Activated naive CD8-positive, alpha-beta T cell treated with anti-CD3 and anti-CD28 coated beads for 36 hours (primary cell): ENCODE measurements at regions not wholly inside any gene's neighbourhood (a gene's known extent, or its start where the extent isn't known, plus 50 kb on each side); places are given as distances from the start of the nearest gene placed in this dataset.

Experiments
- DNase-seq: peaks from one replicate; pipeline ENCODE4 v3.0.0; 2021
- H3K27ac Mint-ChIP-seq: one replicate; pipeline ENCODE4 v1.8.0; 2022; ENCODE audit warnings: mild to moderate bottlenecking, moderate library complexity, mixed read lengths
- H3K27me3 Mint-ChIP-seq: one replicate; pipeline ENCODE4 v1.8.0; 2022; ENCODE audit warnings: mild to moderate bottlenecking, mixed read lengths
- H3K36me3 Mint-ChIP-seq: one replicate; pipeline ENCODE4 v1.8.0; 2021; ENCODE audit warnings: mild to moderate bottlenecking, mixed read lengths
- H3K4me1 Mint-ChIP-seq: one replicate; pipeline ENCODE4 v1.8.0; 2021; ENCODE audit warnings: mixed read lengths
- H3K4me3 Mint-ChIP-seq: one replicate; pipeline ENCODE4 v1.8.0; 2022; ENCODE audit warnings: mild to moderate bottlenecking, moderate library complexity, mixed read lengths
- H3K9me3 Mint-ChIP-seq: one replicate; pipeline ENCODE4 v1.8.0; 2022; ENCODE audit warnings: mixed read lengths

GRCh38 chr20:22008456-22008855 is 303.0 kb downstream of the PAX1 start:
- no peak overlapping the region for H3K4me3 Mint-ChIP-seq
- H3K27ac Mint-ChIP-seq, result no peak overlapping the region
- H3K36me3 Mint-ChIP-seq, result no peaks in the 10 kb centered on the region
- H3K9me3 Mint-ChIP-seq, result peaks cover 6% of the 10 kb centered on the region
- DNase-seq, result no peak
- H3K27me3 Mint-ChIP-seq, result no peaks in the 10 kb centered on the region
- H3K4me1 Mint-ChIP-seq, result no peaks in the 10 kb centered on the region

- Mint-ChIP-seq H3K9me3 (peaks cover 6% of the 10 kb centered on the region), H3K4me1 (no peaks in the 10 kb centered on the region), H3K36me3 (no peaks in the 10 kb centered on the region), H3K27ac (no peak overlapping the region), H3K4me3 (no peak overlapping the region), H3K27me3 (no peaks in the 10 kb centered on the region)
- DNase-seq, result no peak
Observed at GRCh38 chr20:22006306-22006705, 300.8 kb downstream of the PAX1 start.

- no peaks in the 10 kb centered on the region for H3K36me3 Mint-ChIP-seq
- H3K27me3 Mint-ChIP-seq, result no peaks in the 10 kb centered on the region
Observed at GRCh38 chr20:22005535-22005934, 300.1 kb downstream of the PAX1 start.

GRCh38 chr20:22004946-22005345 is 299.5 kb downstream of the PAX1 start:
- H3K4me1 Mint-ChIP-seq, result no peaks in the 10 kb centered on the region
- no peaks in the 10 kb centered on the region for H3K36me3 Mint-ChIP-seq
- H3K9me3 Mint-ChIP-seq, result peaks cover 2% of the 10 kb centered on the region
- H3K27ac Mint-ChIP-seq, result no peak overlapping the region
- no peaks in the 10 kb centered on the region for H3K27me3 Mint-ChIP-seq
- no peak for DNase-seq
- H3K4me3 Mint-ChIP-seq, result no peak overlapping the region

More at GRCh38 chr20:22005535-22005934, 300.1 kb downstream of the PAX1 start:
- Mint-ChIP-seq H3K4me3 (no peak overlapping the region), H3K27ac (no peak overlapping the region), H3K4me1 (no peaks in the 10 kb centered on the region), H3K9me3 (peaks cover 2% of the 10 kb centered on the region)
- DNase-seq, result no peak

- no peak overlapping the region for H3K27ac Mint-ChIP-seq
- peaks cover 3% of the 10 kb centered on the region for H3K9me3 Mint-ChIP-seq
- no peak for DNase-seq
- H3K4me3 Mint-ChIP-seq, result no peak overlapping the region
- H3K27me3 Mint-ChIP-seq, result no peaks in the 10 kb centered on the region
- no peaks in the 10 kb centered on the region for H3K36me3 Mint-ChIP-seq
- H3K4me1 Mint-ChIP-seq, result no peaks in the 10 kb centered on the region
Observed at GRCh38 chr20:22003680-22004079, 298.2 kb downstream of the PAX1 start.

GRCh38 chr20:22001886-22002285 is 296.4 kb downstream of the PAX1 start:
- Mint-ChIP-seq H3K4me3 (no peak overlapping the region), H3K36me3 (no peaks in the 10 kb centered on the region), H3K4me1 (no peaks in the 10 kb centered on the region), H3K9me3 (peaks cover 4% of the 10 kb centered on the region), H3K27ac (no peak overlapping the region), H3K27me3 (no peaks in the 10 kb centered on the region)
- no peak for DNase-seq

- Mint-ChIP-seq H3K36me3 (no peaks in the 10 kb centered on the region), H3K4me3 (no peak overlapping the region), H3K27ac (no peak overlapping the region)
Observed at GRCh38 chr20:21995461-21995860, 290.0 kb downstream of the PAX1 start.

GRCh38 chr20:21994203-21994602 is 288.7 kb downstream of the PAX1 start:
- no peaks in the 10 kb centered on the region for H3K4me1 Mint-ChIP-seq

More at GRCh38 chr20:21995461-21995860, 290.0 kb downstream of the PAX1 start:
- Mint-ChIP-seq H3K27me3 (no peaks in the 10 kb centered on the region), H3K9me3 (peaks cover 8% of the 10 kb centered on the region), H3K4me1 (no peaks in the 10 kb centered on the region)
- DNase-seq, result no peak

GRCh38 chr20:21982559-21982958 is 277.1 kb downstream of the PAX1 start:
- H3K27ac Mint-ChIP-seq, result no peak overlapping the region
- H3K36me3 Mint-ChIP-seq, result no peaks in the 10 kb centered on the region
- no peaks in the 10 kb centered on the region for H3K27me3 Mint-ChIP-seq
- H3K4me1 Mint-ChIP-seq, result no peaks in the 10 kb centered on the region
- H3K9me3 Mint-ChIP-seq, result no peaks in the 10 kb centered on the region
- H3K4me3 Mint-ChIP-seq, result no peak overlapping the region
- no peak for DNase-seq

More at GRCh38 chr20:21994203-21994602, 288.7 kb downstream of the PAX1 start:
- DNase-seq, result no peak
- Mint-ChIP-seq H3K9me3 (peaks cover 7% of the 10 kb centered on the region), H3K27ac (no peak overlapping the region), H3K27me3 (no peaks in the 10 kb centered on the region), H3K36me3 (no peaks in the 10 kb centered on the region), H3K4me3 (no peak overlapping the region)

GRCh38 chr20:21981597-21982344 is 276.3 kb downstream of the PAX1 start:
- Mint-ChIP-seq H3K4me3 (no peak overlapping the region), H3K4me1 (no peaks in the 10 kb centered on the region), H3K9me3 (peaks cover 1% of the 10 kb centered on the region), H3K27me3 (no peaks in the 10 kb centered on the region), H3K36me3 (no peaks in the 10 kb centered on the region), H3K27ac (no peak overlapping the region)
- no peak for DNase-seq

- Mint-ChIP-seq H3K4me1 (no peaks in the 10 kb centered on the region), H3K27me3 (no peaks in the 10 kb centered on the region), H3K36me3 (no peaks in the 10 kb centered on the region), H3K9me3 (peaks cover 2% of the 10 kb centered on the region), H3K27ac (no peak overlapping the region), H3K4me3 (no peak overlapping the region)
- DNase-seq, result no peak
Observed at GRCh38 chr20:21981179-21981578, 275.7 kb downstream of the PAX1 start.

- no peak overlapping the region for H3K4me3 Mint-ChIP-seq
- no peak for DNase-seq
- H3K4me1 Mint-ChIP-seq, result no peaks in the 10 kb centered on the region
- no peaks in the 10 kb centered on the region for H3K36me3 Mint-ChIP-seq
- H3K27me3 Mint-ChIP-seq, result no peaks in the 10 kb centered on the region
- H3K9me3 Mint-ChIP-seq, result peaks cover 9% of the 10 kb centered on the region
- H3K27ac Mint-ChIP-seq, result no peak overlapping the region
Observed at GRCh38 chr20:21971436-21971835, 266.0 kb downstream of the PAX1 start.

- no peaks in the 10 kb centered on the region for H3K9me3 Mint-ChIP-seq
- H3K4me3 Mint-ChIP-seq, result no peak overlapping the region
- H3K36me3 Mint-ChIP-seq, result no peaks in the 10 kb centered on the region
- no peaks in the 10 kb centered on the region for H3K4me1 Mint-ChIP-seq
- no peaks in the 10 kb centered on the region for H3K27me3 Mint-ChIP-seq
- H3K27ac Mint-ChIP-seq, result no peak overlapping the region
- DNase-seq, result no peak
Observed at GRCh38 chr20:21968486-21968885, 263.0 kb downstream of the PAX1 start.

GRCh38 chr20:21967481-21967880 is 262.0 kb downstream of the PAX1 start:
- H3K27ac Mint-ChIP-seq, result no peak overlapping the region
- H3K36me3 Mint-ChIP-seq, result no peaks in the 10 kb centered on the region
- peaks cover 2% of the 10 kb centered on the region for H3K9me3 Mint-ChIP-seq
- DNase-seq, result no peak
- H3K27me3 Mint-ChIP-seq, result no peaks in the 10 kb centered on the region
- H3K4me1 Mint-ChIP-seq, result no peaks in the 10 kb centered on the region
- H3K4me3 Mint-ChIP-seq, result no peak overlapping the region

- Mint-ChIP-seq H3K27me3 (no peaks in the 10 kb centered on the region), H3K4me3 (no peak overlapping the region), H3K4me1 (no peaks in the 10 kb centered on the region), H3K27ac (no peak overlapping the region), H3K36me3 (no peaks in the 10 kb centered on the region), H3K9me3 (peaks cover 7% of the 10 kb centered on the region)
- no peak for DNase-seq
Observed at GRCh38 chr20:21956591-21956990, 251.1 kb downstream of the PAX1 start.

GRCh38 chr20:21947406-21947805 is 241.9 kb downstream of the PAX1 start:
- Mint-ChIP-seq H3K27ac (no peak overlapping the region), H3K36me3 (no peaks in the 10 kb centered on the region)
- no peak for DNase-seq

More at GRCh38 chr20:21947406-21947805, 241.9 kb downstream of the PAX1 start:
- Mint-ChIP-seq H3K27me3 (no peaks in the 10 kb centered on the region), H3K4me1 (no peaks in the 10 kb centered on the region), H3K4me3 (no peak overlapping the region), H3K9me3 (peaks cover 5% of the 10 kb centered on the region)
